Hematopoietic multipotent progenitor cell (in vitro differentiated cells): ENCODE measurements at regions not wholly inside any gene's neighbourhood (a gene's known extent, or its start where the extent isn't known, plus 50 kb on each side); places are given as distances from the start of the nearest gene placed in this dataset.

Source experiments
- DNase-seq, 3 donors: peaks; one replicate each; pipeline ENCODE4 v3.0.0-alpha.2; 2011 to 2015; ENCODE audit warnings: low read depth in 2 of 3, low spot score in 2 of 3

DNA sequence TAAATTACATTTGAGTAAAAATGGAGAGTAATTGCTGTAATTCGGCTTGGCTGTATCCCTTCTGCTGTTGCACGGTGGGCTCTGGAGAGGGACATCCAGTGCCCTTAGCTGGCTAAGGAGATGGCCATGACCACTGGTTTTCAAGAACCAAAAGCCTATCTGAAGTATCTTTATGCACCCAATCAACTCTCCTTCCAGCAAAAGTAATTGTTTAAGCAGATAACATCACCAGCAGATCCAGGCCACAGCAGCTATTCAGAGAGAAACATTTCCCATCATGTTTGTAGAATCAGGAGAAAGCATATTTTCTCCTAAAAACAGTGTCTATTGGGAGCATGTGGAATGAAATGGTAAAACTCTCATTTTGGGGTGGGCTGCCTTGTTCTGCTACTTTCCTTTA lies 514.5 kb upstream of the RGMA start:
- no peak for DNase-seq

DNA sequence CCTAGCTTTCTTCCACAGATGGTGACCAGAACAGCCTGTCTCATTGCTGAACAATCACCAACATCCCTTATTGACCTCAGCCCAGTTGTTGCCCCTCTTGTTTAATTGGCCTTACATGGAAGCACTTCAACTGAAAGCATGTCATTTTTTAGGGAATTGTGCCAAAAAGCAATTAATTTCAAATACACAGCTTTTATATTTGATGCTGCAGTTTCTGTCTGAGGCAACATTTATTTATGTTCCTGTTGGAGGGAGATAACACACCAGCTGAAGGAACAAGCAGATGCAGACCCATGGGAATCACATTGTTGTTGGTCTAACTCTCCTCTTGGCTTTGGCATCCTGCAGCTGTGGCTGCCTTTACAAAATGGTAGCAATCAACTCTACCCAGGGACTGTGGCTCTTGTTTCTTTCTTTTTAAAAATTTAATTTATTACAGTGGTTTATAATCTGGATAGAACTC lies 498.1 kb upstream of the RGMA start:
- DNase-seq = no peak

DNA sequence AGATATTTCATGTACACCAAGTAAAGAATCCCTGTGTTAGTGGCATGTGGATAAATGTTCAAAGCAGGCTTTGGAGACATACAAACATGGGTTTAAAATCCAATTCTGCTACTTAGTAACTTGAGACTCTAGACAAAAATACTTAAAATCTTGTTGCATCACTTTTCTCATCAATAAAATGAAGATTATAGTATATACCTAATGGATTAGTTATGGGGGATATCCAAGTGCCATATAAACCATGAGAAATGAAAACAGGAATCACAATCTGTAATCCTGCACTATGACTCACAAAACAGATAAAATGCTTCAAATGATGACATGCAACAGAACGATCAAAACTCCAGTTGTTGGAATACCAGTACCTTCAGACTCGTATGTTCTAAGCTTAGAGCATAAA lies 496.0 kb upstream of the RGMA start:
- no peak for DNase-seq

DNA sequence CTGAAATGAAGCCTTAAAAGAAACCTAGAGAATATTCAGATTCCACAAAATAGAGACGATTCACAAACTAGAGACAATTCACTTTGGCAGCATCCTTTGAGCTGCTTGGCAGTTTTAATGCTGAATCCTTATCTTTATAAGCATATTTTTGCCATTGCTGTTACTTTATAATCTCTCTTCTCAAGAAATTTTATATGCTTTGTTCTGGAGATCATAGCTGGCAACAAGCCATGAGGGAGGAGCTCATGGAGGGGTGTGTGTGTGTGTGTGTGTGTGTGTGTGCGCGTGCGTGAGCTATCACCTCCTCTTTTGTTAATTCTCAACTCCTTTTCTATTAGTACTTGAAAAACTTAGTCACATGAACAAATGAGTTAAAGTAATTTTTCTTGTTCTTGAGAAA lies 495.0 kb upstream of the RGMA start:
- DNase-seq = peak in 1 of 3 donors; percentile 1

- no peak for DNase-seq
Measured at GRCh38 chr15:93583552-93583951, 494.5 kb upstream of the RGMA start.

- no peak for DNase-seq
Measured at GRCh38 chr15:93570527-93570926, 481.5 kb upstream of the RGMA start.

- DNase-seq = no peak
Measured at GRCh38 chr15:93566762-93567161, 477.8 kb upstream of the RGMA start.

DNA sequence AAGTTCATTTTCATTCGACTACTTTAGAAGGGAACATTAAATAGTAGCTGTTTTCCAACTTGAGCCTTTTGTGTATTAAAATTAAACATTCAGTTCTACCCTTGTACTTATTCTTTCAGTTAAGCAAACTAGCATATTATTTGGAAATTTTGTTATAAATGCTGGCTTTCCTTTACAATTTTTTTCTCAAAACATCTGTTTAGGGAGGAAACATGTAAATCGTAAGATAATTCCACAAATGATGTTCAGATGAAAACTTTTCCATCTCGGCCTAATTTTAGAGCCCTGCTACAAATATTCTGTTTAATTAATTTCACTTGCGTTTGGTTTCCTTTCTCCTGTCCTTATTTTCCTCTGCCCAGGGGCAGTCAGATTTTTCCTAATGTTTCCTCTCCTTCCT lies 476.2 kb upstream of the RGMA start:
- no peak for DNase-seq

- DNase-seq = no peak
Measured at GRCh38 chr15:93563218-93563617, 474.2 kb upstream of the RGMA start.

DNA sequence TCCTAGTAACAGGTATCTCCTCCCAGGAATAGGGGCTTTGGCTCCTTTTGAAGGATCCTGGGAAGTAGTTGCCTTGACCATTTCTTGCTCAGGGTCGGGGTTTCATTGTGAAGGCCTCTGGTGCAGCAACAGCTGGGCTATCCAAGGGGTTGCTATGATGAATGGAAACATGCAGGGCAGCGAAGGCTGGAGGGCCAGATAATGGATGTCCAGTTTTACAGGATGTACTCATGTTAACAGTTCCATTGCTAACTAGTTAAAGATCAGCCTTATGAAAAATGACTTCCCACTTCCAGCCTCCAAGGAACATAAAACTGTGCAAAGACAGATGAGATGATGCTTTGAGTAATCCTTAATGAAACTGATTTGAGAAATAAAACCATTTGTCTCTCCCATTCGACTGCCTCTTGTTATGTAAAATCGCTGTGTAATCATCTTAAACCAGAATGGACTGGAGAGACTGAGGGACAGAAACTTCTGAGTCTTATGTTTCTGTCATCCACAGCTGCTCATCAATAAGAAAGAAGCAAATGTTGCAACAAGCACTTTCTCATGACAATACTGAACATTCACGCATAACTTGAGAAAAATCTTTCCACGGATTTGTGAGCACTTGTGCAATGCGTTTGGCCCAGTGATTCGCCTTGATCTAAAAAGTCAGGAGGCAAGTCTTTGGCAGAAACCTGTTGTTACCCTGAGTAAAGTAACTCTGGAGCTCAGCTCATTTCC lies 473.5 kb upstream of the RGMA start:
- DNase-seq = no peak

- DNase-seq = no peak
Measured at GRCh38 chr15:93557696-93558095, 468.7 kb upstream of the RGMA start.

DNA sequence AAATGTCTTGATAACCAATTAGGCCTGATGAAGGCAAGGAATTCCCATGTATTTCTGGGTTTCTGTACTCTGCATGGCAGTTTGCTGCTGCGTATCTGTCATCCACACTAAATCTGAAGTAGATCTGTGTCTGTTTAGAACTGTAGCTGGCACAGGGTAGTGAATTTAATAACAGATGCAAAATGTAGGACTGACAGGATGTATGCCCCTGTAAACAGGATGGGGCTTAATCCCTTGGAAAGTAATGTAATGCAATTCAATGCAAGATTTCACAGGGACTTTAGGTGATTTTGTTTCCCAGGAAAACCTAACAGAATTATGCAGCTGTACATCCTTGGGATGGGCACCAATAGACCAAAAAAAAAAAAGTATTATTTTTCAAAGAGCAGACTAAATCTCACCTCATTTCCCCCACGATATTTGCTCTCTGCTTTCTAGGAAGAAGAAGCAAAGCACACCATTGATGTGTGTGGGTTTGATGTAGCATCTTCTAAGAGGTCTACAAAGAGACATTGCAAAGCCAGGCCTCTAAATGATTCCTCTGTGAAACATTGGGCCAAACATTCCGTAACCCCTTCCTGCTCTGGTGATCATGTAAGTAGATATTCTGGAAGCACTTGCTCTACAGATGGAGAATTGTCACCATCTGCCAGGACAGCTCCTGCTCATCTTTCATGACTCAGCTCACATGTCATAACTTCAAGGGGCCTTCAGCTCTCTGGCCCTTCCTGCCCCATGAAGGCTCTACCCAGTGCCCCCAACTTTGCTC lies 464.3 kb upstream of the RGMA start:
- no peak for DNase-seq

- no peak for DNase-seq
Measured at GRCh38 chr15:93543093-93543492, 454.1 kb upstream of the RGMA start.

GRCh38 chr15:93527374-93528050 lies 438.5 kb upstream of the RGMA start:
- no peak for DNase-seq

- no peak for DNase-seq
Measured at GRCh38 chr15:93524432-93524831, 435.4 kb upstream of the RGMA start.

- DNase-seq = no peak
Measured at GRCh38 chr15:93523481-93523880, 434.5 kb upstream of the RGMA start.

- DNase-seq = no peak
Measured at GRCh38 chr15:93520206-93520605, 431.2 kb upstream of the RGMA start.

GRCh38 chr15:93519599-93519998 lies 430.6 kb upstream of the RGMA start:
- DNase-seq = no peak

- no peak for DNase-seq
Measured at GRCh38 chr15:93517176-93517575, 428.2 kb upstream of the RGMA start.

GRCh38 chr15:93515256-93516051 lies 426.4 kb upstream of the RGMA start:
- no peak for DNase-seq

DNA sequence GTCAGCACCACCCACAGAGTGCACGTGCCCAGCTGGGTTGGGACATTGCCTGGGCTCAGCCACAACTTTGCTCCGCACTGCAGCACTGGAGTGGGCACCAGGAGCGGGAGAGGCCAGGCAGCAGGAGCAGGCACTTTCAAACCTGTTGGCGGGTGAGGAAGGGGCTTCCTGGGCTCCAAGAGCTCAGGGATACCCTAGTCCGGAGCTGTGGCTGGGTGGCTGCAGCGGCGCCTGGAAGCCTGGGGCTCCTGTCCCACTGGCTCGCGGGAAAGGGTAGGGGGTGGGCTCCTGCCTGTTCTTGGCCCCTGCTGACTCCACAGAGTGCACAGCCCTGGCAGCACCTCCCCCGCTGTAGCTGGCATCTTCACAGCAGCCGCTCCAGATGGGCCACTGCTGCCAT lies 417.6 kb upstream of the RGMA start:
- no peak for DNase-seq
